GM23248 (cell line): ENCODE measurements at regions not wholly inside any gene's neighbourhood (a gene's known extent, or its start where the extent isn't known, plus 50 kb on each side); places are given as distances from the start of the nearest gene placed in this dataset.

Experiments used
- EZH2 ChIP-seq: fragments of 200-600 bp; sonication (generic); IDR thresholded peaks from 2 replicates; pipeline ENCODE4 v1.6.1; 2018; ENCODE audit warnings: antibody characterized with exemption, mild to moderate bottlenecking; ENCODE audit not compliant: insufficient read depth, poor library complexity, severe bottlenecking
- EZH2phosphoT487 ChIP-seq: fragments of 200-600 bp; sonication (generic); IDR thresholded peaks from 2 replicates; pipeline ENCODE4 v1.6.1; 2018; ENCODE audit warnings: antibody characterized with exemption, moderate library complexity, mild to moderate bottlenecking, low read depth; ENCODE audit not compliant: insufficient read depth

DNA sequence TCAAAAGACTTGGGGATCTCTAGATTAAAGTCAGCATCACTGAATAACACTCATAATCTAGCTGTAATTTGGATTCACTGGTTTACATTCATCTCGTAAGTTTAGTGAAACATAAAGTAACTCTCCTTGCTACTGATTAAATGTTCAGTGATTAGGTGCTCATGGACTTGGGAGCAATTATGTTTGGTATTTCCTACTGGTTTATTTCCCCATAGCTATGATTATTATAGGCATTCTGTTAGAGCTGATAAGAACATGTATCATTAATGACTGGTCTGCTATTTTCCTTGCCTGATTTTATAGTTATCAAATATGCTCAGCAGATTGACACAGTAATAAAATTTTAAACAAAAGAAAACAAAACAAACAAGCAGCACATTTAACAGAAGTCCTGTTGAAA lies 334.7 kb upstream of the SLC8A1 start:
- TF ChIP-seq EZH2 (no peak), EZH2phosphoT487 (no peak)
